Mucosa of stomach (tissue), 1 donor: ENCODE measurements at regions not wholly inside any gene's neighbourhood (a gene's known extent, or its start where the extent isn't known, plus 50 kb on each side); places are given as distances from the start of the nearest gene placed in this dataset.
"Not testable (repeated sequence)": the region's sequence is repeated elsewhere in the genome, so short reads cannot be mapped to it uniquely, and the experiment has no call there.

Experiments used
- H3K27me3 ChIP-seq: one replicate; pipeline ENCODE4 v1.7.0; 2013; ENCODE audit warnings: mild to moderate bottlenecking, low read length; ENCODE audit not compliant: control insufficient read depth, insufficient read depth
- H3K36me3 ChIP-seq: one replicate; pipeline ENCODE4 v1.7.0; 2013; ENCODE audit warnings: low read length; ENCODE audit not compliant: control insufficient read depth, insufficient read depth
- H3K4me1 ChIP-seq: one replicate; pipeline ENCODE4 v1.7.0; 2013; ENCODE audit warnings: mild to moderate bottlenecking, low read length; ENCODE audit not compliant: control insufficient read depth, insufficient read depth
- H3K4me3 ChIP-seq: one replicate; pipeline ENCODE4 v1.7.0; 2013; ENCODE audit warnings: low read length
- H3K9ac ChIP-seq: one replicate; pipeline ENCODE4 v1.7.0; 2013; ENCODE audit warnings: mild to moderate bottlenecking, low read length, moderate library complexity
- H3K9me3 ChIP-seq: one replicate; pipeline ENCODE4 v1.7.0; 2013; ENCODE audit warnings: mild to moderate bottlenecking, low read length, moderate library complexity; ENCODE audit not compliant: control insufficient read depth
- donor health status: Pancreatic carcinoma.

DNA sequence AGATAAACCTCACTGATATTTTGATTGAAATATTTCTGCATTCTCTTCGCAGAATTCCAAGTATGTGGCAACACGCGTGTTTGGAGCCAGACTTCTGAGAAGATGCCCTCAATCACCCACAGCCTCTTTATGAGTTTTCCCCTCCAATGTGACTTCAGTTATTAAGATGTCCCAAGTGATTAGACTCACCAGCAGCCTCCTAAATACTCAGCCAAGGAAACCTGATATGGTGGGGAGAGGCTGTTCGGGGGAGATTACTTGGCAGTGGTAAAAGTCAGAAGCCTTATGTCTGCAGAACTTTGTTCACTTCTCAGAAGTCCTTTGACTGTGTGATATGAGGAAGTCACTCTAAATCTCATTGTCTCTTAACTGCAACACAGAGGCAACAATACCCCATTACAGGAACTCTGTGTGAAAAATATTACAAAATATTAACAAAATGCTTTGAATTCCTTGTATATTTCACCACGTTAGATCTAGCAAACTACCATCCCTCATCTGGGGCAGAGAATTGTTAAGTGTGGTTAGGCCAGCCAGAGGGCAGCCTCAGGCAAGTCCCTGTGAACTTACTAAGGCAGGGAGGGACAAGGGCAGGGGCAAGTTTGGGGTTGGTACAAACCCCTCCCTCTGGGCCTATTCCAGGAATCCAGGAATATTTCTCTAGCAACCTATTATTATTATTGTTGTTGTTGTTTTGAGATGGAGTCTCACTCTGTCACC is 151.4 kb upstream of the USP9X start:
- no peak overlapping the region for H3K4me3 ChIP-seq
- H3K4me1 ChIP-seq, result peaks cover 3% of the 10 kb centered on the region

DNA sequence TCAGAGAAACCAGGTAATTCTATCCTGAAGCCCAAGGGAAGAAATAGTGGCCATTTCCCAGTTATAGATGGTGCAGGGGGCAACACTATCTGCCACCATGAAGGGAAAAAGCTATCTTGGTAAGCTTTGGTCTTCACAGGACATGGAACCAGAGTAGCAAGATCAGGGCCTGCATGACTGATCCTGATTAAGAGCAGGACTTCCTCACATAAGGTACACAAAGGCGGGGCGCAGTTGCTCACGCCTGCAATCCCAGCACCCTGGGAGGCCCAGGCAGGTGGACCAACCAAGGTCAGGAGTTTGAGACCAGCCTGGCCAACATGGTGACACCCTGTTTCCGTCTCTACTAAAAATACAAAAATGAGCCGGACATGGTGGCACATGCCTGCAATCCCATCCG is 148.4 kb upstream of the USP9X start:
- H3K4me3 ChIP-seq, result no peak overlapping the region
- H3K36me3 ChIP-seq, result no peaks in the 10 kb centered on the region
- H3K9ac ChIP-seq, result no peak overlapping the region
- peaks cover 3% of the 10 kb centered on the region for H3K4me1 ChIP-seq
- H3K27me3 ChIP-seq, result no peaks in the 10 kb centered on the region
- no peaks in the 10 kb centered on the region for H3K9me3 ChIP-seq

More for the DNA sequence above, 151.4 kb upstream of the USP9X start:
- Histone ChIP-seq H3K27me3 (no peaks in the 10 kb centered on the region), H3K9ac (peak overlapping the region; percentile 33), H3K9me3 (no peaks in the 10 kb centered on the region), H3K36me3 (no peaks in the 10 kb centered on the region)

DNA sequence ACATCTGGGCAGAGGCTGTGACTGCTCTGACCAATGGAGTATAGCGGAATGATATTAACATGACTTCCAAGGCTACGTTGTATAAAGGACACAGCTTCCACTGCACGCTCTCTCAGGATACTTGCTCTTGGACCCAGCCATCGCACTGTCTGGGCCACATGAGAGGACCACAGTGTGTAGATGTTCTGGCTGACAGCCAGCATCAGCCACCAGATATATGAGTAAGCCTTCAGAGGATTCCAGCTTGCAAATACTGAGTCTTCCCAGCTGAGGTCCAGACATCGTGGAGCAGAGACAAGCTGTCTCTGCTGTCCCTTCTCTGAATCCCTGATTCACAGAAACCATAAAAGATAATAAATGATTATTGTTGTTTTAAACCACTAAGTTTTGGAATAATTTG is 146.8 kb upstream of the USP9X start:
- Histone ChIP-seq H3K27me3 (no peaks in the 10 kb centered on the region), H3K4me3 (no peak overlapping the region), H3K36me3 (no peaks in the 10 kb centered on the region), H3K4me1 (no peaks in the 10 kb centered on the region), H3K9me3 (no peaks in the 10 kb centered on the region), H3K9ac (no peak overlapping the region)

DNA sequence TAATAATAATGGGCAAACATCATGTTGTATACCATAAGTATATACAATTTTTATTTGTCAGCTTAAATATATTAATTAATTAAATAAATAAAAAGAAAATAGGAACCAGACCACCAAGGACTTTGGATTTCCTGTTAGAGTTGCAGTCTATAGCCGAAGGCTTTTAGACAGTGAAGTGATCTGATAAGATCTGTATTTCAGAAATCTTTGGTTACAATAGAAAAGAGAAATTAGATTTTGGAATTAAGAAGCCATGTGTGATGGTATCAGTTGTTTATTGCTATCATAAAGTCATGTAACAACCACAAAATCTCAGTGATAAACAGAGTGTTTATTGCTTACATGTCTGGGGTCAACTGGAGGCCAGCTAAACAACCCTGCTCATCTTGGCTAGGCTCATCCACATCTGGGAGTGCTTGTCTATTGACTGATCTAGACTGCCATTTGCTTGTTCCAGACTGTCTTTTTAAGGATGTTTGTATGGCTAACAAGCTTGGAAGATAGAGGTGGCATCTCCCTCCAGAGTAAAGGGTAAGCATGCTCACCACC is 142.1 kb upstream of the USP9X start:
- H3K9me3 ChIP-seq, result no peaks in the 10 kb centered on the region
- no peaks in the 10 kb centered on the region for H3K4me1 ChIP-seq
- H3K27me3 ChIP-seq, result no peaks in the 10 kb centered on the region
- H3K9ac ChIP-seq, result no peak overlapping the region
- no peak overlapping the region for H3K4me3 ChIP-seq
- no peaks in the 10 kb centered on the region for H3K36me3 ChIP-seq

DNA sequence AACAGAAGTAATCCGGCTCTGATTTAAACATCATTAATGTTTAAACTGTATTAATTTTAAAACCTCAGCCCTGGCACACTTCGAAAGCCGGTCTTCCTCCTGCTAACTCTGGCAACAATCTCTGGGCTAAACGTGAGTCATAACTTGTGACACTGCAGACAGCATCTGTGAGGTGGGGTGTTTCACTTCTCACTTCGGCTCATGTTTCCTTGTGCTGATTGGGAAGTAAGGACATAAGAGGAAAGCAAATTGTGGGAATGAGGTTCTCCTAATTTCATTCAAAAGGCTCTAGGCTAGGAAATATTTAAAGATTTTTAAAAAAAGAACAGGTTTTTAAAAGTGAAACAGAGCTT is 139.9 kb upstream of the USP9X start:
- no peak overlapping the region for H3K4me3 ChIP-seq
- no peaks in the 10 kb centered on the region for H3K4me1 ChIP-seq
- H3K27me3 ChIP-seq, result no peaks in the 10 kb centered on the region
- H3K36me3 ChIP-seq, result no peaks in the 10 kb centered on the region
- no peak overlapping the region for H3K9ac ChIP-seq
- H3K9me3 ChIP-seq, result no peaks in the 10 kb centered on the region

DNA sequence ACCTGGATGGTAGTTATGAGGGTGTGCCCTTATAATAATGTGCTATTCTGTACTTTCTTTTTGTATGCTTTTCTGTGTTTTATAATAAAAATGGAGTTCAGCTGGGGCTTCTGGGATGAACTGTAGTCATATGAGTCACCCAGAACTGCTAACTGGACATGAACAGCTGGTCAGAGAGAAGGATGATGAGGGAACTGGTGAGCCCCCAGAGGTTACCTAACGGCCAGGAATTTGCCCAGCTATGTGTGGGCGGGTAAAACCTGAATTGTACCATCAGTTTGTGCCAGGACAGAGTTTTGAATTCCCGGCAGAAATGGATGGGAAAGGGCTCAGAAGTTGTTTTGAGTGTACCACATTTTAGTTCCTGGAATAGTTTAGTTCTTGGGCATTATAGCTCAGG is 138.0 kb upstream of the USP9X start:
- Histone ChIP-seq H3K4me3 (no peak overlapping the region), H3K27me3 (no peaks in the 10 kb centered on the region), H3K9me3 (no peaks in the 10 kb centered on the region), H3K9ac (no peak overlapping the region), H3K36me3 (no peaks in the 10 kb centered on the region), H3K4me1 (no peaks in the 10 kb centered on the region)

DNA sequence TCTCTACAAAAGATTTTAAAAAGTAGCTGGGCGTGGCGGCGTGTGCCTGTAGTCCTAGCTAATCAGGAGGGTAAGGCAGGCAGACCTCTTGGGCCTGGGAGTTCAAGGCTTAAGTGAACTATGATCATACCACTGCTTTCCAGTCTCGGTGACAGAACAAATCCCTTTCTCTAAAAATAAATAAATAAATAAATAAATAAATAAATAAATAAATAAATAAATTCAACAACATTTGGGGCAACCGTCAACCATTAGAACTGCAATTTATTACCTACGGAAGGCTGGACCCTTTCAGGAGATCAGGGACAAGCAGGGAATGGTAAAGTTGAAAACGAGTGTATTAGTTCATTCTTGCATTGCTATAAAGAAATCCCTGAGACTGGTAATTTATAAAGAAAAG is 136.2 kb upstream of the USP9X start:
- H3K4me3 ChIP-seq, result no peak overlapping the region

DNA sequence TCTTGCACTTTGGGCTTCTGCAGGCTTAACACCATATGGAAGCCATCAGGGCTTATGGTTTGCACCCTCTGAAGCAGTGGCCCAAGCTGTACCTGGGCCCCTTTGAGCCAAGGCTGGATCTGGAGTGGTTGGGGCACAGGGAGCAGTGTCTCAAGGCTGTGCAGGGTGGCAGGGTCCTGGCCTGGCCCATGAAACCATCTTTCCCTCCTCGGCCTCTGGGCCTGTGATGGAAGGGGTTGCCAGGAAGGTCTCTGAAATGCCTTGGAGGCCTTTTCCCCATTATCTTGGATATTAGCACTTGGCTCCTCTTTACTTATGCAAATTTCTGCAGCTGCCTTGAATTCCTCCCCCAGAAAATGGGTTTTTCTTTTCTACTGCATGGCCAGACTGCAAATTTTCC is 134.7 kb upstream of the USP9X start:
- no peaks in the 10 kb centered on the region for H3K27me3 ChIP-seq
- H3K36me3 ChIP-seq, result no peaks in the 10 kb centered on the region
- no peaks in the 10 kb centered on the region for H3K9me3 ChIP-seq
- no peak overlapping the region for H3K4me3 ChIP-seq
- H3K9ac ChIP-seq, result no peak overlapping the region
- no peaks in the 10 kb centered on the region for H3K4me1 ChIP-seq

More for the DNA sequence above, 136.2 kb upstream of the USP9X start:
- Histone ChIP-seq H3K9me3 (no peaks in the 10 kb centered on the region), H3K27me3 (no peaks in the 10 kb centered on the region), H3K9ac (no peak overlapping the region), H3K36me3 (no peaks in the 10 kb centered on the region), H3K4me1 (no peaks in the 10 kb centered on the region)

DNA sequence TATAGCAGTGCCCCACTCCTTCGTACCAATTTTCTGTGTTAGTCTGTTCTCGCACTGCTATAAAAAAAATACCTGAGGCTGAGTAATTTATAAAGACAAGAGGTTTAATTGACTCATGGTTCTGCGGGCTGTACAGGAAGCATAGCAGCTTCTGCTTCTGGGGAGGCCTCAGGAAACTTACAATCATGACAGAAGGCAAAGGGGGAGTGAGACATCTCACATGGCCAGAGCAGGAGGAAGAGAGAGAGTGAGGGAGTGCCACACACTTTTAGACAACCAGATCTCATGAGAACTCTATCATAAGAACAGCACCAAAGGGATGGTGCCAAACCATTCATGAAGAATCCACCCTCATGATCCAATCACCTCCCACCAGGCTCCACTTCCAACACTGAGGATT is 133.8 kb upstream of the USP9X start:
- H3K4me3 ChIP-seq, H3K9me3 ChIP-seq: not testable (repeated sequence)

DNA sequence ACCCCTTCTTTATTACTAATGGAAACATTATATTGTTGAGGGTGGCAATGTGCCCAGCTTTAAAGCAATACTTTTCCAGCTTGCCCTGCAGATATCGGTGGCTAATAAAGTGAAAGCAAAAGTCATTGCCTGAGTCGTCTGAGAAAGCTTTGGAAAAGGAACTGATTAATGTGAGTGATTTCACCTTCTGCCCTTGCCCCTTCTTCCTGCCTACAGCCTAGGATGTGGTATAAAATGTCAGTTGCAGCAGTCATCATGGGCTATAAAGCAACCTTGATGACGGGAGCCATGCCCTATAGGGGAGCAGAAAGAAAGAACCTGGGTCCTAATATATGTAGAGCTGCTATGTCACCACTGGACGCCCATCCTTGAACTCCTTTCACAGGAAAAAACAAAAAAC is 132.4 kb upstream of the USP9X start:
- H3K9ac ChIP-seq, result peak overlapping the region; percentile 23
- H3K4me1 ChIP-seq, result no peaks in the 10 kb centered on the region
- no peaks in the 10 kb centered on the region for H3K9me3 ChIP-seq
- H3K4me3 ChIP-seq, result no peak overlapping the region
- H3K36me3 ChIP-seq, result no peaks in the 10 kb centered on the region
- no peaks in the 10 kb centered on the region for H3K27me3 ChIP-seq

More for the DNA sequence above, 133.8 kb upstream of the USP9X start:
- not testable (repeated sequence) for H3K36me3 ChIP-seq, H3K27me3 ChIP-seq, H3K4me1 ChIP-seq, H3K9ac ChIP-seq

DNA sequence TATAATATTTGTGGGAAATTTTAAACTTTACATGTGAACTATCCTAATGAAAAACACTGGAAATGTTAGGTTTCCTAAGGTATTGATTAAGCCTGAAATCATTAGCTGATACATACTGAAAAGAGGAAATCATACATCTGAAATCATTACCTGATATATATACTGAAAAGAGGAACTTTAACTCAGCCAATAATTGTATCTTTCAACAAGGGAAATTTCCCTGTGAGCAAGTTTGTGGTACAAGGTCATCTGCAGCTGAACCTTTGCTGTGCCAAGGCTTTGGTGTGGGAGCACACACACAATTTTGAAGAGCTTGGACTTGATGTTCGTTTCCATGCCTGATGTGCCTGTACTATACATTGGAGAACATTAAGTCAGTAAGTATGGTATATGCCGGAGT is 131.9 kb upstream of the USP9X start:
- no peaks in the 10 kb centered on the region for H3K4me1 ChIP-seq
- H3K36me3 ChIP-seq, result no peaks in the 10 kb centered on the region
- H3K9ac ChIP-seq, result peak overlapping the region; percentile 23
- H3K4me3 ChIP-seq, result no peak overlapping the region
- no peaks in the 10 kb centered on the region for H3K9me3 ChIP-seq
- no peaks in the 10 kb centered on the region for H3K27me3 ChIP-seq

DNA sequence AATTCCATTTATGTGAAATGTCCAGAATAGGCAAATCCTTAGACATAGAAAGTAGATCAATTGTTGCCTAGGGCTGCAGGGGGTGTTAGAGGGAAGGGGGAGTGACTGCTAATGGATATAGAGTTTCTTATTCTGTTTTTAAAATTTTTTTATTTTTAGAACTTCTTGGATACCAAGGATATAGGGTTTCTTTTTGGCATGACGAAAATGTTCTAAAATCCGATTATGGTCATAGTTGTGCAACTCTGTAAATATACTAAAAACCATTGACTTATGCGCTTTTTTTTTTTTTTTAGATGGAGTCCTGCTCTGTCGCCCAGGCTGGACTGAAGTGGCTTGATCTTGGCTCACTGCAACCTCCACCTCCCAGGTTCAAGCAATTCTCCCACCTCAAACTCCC is 125.2 kb upstream of the USP9X start:
- no peaks in the 10 kb centered on the region for H3K27me3 ChIP-seq
- H3K9me3 ChIP-seq, result no peaks in the 10 kb centered on the region
- no peaks in the 10 kb centered on the region for H3K4me1 ChIP-seq
- H3K9ac ChIP-seq, result no peak overlapping the region
- H3K4me3 ChIP-seq, result no peak overlapping the region
- no peaks in the 10 kb centered on the region for H3K36me3 ChIP-seq
